ENCODE measurements at regions not wholly inside any gene's neighbourhood (a gene's known extent, or its start where the extent isn't known, plus 50 kb on each side); places are given as distances from the start of the nearest gene placed in this dataset.

- DNase-seq, result no peak
- Histone ChIP-seq H3K79me2 (ENCODE audit: insufficient read depth) (no peaks in the 10 kb centered on the region), H3K9me2 (ENCODE audit: insufficient read depth) (no peaks in the 10 kb centered on the region), H3K9me3 (ENCODE audit: low read depth) (no peaks in the 10 kb centered on the region), H4K20me1 (ENCODE audit: insufficient read depth) (no peaks in the 10 kb centered on the region), H3K27ac (no peak overlapping the region), H3K9ac (no peak overlapping the region), H3K36me3 (ENCODE audit: low read depth) (no peaks in the 10 kb centered on the region), H3K27me3 (replicated peaks; ENCODE audit: insufficient read depth) (no peaks in the 10 kb centered on the region), H3F3A (ENCODE audit: insufficient read depth) (no peaks in the 10 kb centered on the region), H3K4me1 (ENCODE audit: insufficient read depth) (no peaks in the 10 kb centered on the region), H2AFZ (no peak overlapping the region), H3K4me3 (no peak overlapping the region), H3K4me2 (ENCODE audit: unreplicated experiment) (no peak overlapping the region)
- in situ Hi-C loops (cut with MboI), result no loop called here
- TF ChIP-seq EZH2 (IDR thresholded peaks at IDR 0.05; ENCODE audit: insufficient read depth, poor library complexity, severe bottlenecking) (no peak), EZH2phosphoT487 (IDR thresholded peaks at IDR 0.05; ENCODE audit: insufficient read depth, low read depth) (no peak)
- 41 to 46% methylated on average over 2 of the region's 2 CpGs for WGBS, 2 experiments (ENCODE audit: low coverage in 1 of 2, low lambda C conversion rate in 2 of 2, missing lambda C conversion rate in 2 of 2)
These were observed 299.9 kb upstream of the PLXNA2 start for GRCh38 chr1:208544053-208544452.

GRCh38 chr1:208544794-208545193 lies 300.6 kb upstream of the PLXNA2 start:
- in situ Hi-C loops (cut with MboI), result no loop called here
- no peak overlapping the region for H3K27ac ChIP-seq
- TF ChIP-seq EZH2 (IDR thresholded peaks at IDR 0.05; ENCODE audit: insufficient read depth, poor library complexity, severe bottlenecking) (no peak), EZH2phosphoT487 (IDR thresholded peaks at IDR 0.05; ENCODE audit: insufficient read depth, low read depth) (no peak)
- WGBS, 2 experiments (ENCODE audit: low coverage in 1 of 2, low lambda C conversion rate in 2 of 2, missing lambda C conversion rate in 2 of 2), result 25 to 27% methylated on average over 2 of the region's 2 CpGs
- no peaks in the 10 kb centered on the region for H3F3A ChIP-seq (ENCODE audit: insufficient read depth)
- no peaks in the 10 kb centered on the region for H3K36me3 ChIP-seq (ENCODE audit: low read depth)
- no peaks in the 10 kb centered on the region for H4K20me1 ChIP-seq (ENCODE audit: insufficient read depth)
- no peaks in the 10 kb centered on the region for H3K4me1 ChIP-seq (ENCODE audit: insufficient read depth)
- H3K9ac ChIP-seq, result no peak overlapping the region
- H3K4me3 ChIP-seq, result no peak overlapping the region
- no peaks in the 10 kb centered on the region for H3K79me2 ChIP-seq (ENCODE audit: insufficient read depth)
- H2AFZ ChIP-seq, result no peak overlapping the region
- no peaks in the 10 kb centered on the region for H3K9me2 ChIP-seq (ENCODE audit: insufficient read depth)
- H3K27me3 ChIP-seq (replicated peaks; ENCODE audit: insufficient read depth), result no peaks in the 10 kb centered on the region
- DNase-seq, result no peak
- H3K9me3 ChIP-seq (ENCODE audit: low read depth), result no peaks in the 10 kb centered on the region
- no peak overlapping the region for H3K4me2 ChIP-seq (ENCODE audit: unreplicated experiment)

- no peak overlapping the region for H3K27ac ChIP-seq
- no peak overlapping the region for H3K4me3 ChIP-seq
- in situ Hi-C loops (cut with MboI), result no loop called here
- 23 to 37% methylated on average over 4 of the region's 4 CpGs for WGBS, 2 experiments (ENCODE audit: low coverage in 1 of 2, low lambda C conversion rate in 2 of 2, missing lambda C conversion rate in 2 of 2)
- TF ChIP-seq EZH2 (IDR thresholded peaks at IDR 0.05; ENCODE audit: insufficient read depth, poor library complexity, severe bottlenecking) (no peak), EZH2phosphoT487 (IDR thresholded peaks at IDR 0.05; ENCODE audit: insufficient read depth, low read depth) (no peak)
- H3K9me2 ChIP-seq (ENCODE audit: insufficient read depth), result no peaks in the 10 kb centered on the region
- H4K20me1 ChIP-seq (ENCODE audit: insufficient read depth), result no peaks in the 10 kb centered on the region
- no peaks in the 10 kb centered on the region for H3F3A ChIP-seq (ENCODE audit: insufficient read depth)
- H3K9me3 ChIP-seq (ENCODE audit: low read depth), result no peaks in the 10 kb centered on the region
- H3K4me2 ChIP-seq (ENCODE audit: unreplicated experiment), result no peak overlapping the region
- H3K36me3 ChIP-seq (ENCODE audit: low read depth), result no peaks in the 10 kb centered on the region
- H3K79me2 ChIP-seq (ENCODE audit: insufficient read depth), result no peaks in the 10 kb centered on the region
- no peak for DNase-seq
- H2AFZ ChIP-seq, result no peak overlapping the region
- H3K9ac ChIP-seq, result no peak overlapping the region
- no peaks in the 10 kb centered on the region for H3K4me1 ChIP-seq (ENCODE audit: insufficient read depth)
- no peaks in the 10 kb centered on the region for H3K27me3 ChIP-seq (replicated peaks; ENCODE audit: insufficient read depth)
These were observed 306.8 kb upstream of the PLXNA2 start for GRCh38 chr1:208551024-208551423.

- 26 to 30% methylated on average over 4 to 5 of the region's 5 CpGs for WGBS, 2 experiments (ENCODE audit: low coverage in 1 of 2, low lambda C conversion rate in 2 of 2, missing lambda C conversion rate in 2 of 2)
- Histone ChIP-seq H3F3A (ENCODE audit: insufficient read depth) (no peaks in the 10 kb centered on the region), H3K27ac (no peak overlapping the region), H3K27me3 (replicated peaks; ENCODE audit: insufficient read depth) (no peaks in the 10 kb centered on the region), H3K4me1 (ENCODE audit: insufficient read depth) (no peaks in the 10 kb centered on the region), H4K20me1 (ENCODE audit: insufficient read depth) (no peaks in the 10 kb centered on the region), H3K9me2 (ENCODE audit: insufficient read depth) (no peaks in the 10 kb centered on the region), H3K36me3 (ENCODE audit: low read depth) (no peaks in the 10 kb centered on the region), H3K4me2 (ENCODE audit: unreplicated experiment) (no peak overlapping the region), H2AFZ (no peak overlapping the region), H3K9me3 (ENCODE audit: low read depth) (no peaks in the 10 kb centered on the region), H3K9ac (no peak overlapping the region), H3K4me3 (no peak overlapping the region), H3K79me2 (ENCODE audit: insufficient read depth) (no peaks in the 10 kb centered on the region)
- TF ChIP-seq EZH2 (IDR thresholded peaks at IDR 0.05; ENCODE audit: insufficient read depth, poor library complexity, severe bottlenecking) (no peak), EZH2phosphoT487 (IDR thresholded peaks at IDR 0.05; ENCODE audit: insufficient read depth, low read depth) (no peak)
- DNase-seq, result no peak
- in situ Hi-C loops (cut with MboI), result no loop called here
These were observed 307.6 kb upstream of the PLXNA2 start for GRCh38 chr1:208551633-208552320.

- no peak for DNase-seq
- Histone ChIP-seq H2AFZ (no peak overlapping the region), H3F3A (ENCODE audit: insufficient read depth) (no peaks in the 10 kb centered on the region), H3K9me2 (ENCODE audit: insufficient read depth) (no peaks in the 10 kb centered on the region), H3K36me3 (ENCODE audit: low read depth) (no peaks in the 10 kb centered on the region), H3K27me3 (replicated peaks; ENCODE audit: insufficient read depth) (no peaks in the 10 kb centered on the region), H3K4me1 (ENCODE audit: insufficient read depth) (no peaks in the 10 kb centered on the region), H4K20me1 (ENCODE audit: insufficient read depth) (no peaks in the 10 kb centered on the region), H3K4me3 (no peak overlapping the region), H3K9me3 (ENCODE audit: low read depth) (no peaks in the 10 kb centered on the region), H3K9ac (no peak overlapping the region), H3K79me2 (ENCODE audit: insufficient read depth) (no peaks in the 10 kb centered on the region), H3K27ac (no peak overlapping the region), H3K4me2 (ENCODE audit: unreplicated experiment) (no peak overlapping the region)
- TF ChIP-seq EZH2phosphoT487 (IDR thresholded peaks at IDR 0.05; ENCODE audit: insufficient read depth, low read depth) (no peak), EZH2 (IDR thresholded peaks at IDR 0.05; ENCODE audit: insufficient read depth, poor library complexity, severe bottlenecking) (no peak)
- in situ Hi-C loops (cut with MboI), result no loop called here
These were observed 308.7 kb upstream of the PLXNA2 start for GRCh38 chr1:208552928-208553327.
